ENCODE measurements at regions not wholly inside any gene's neighbourhood (a gene's known extent, or its start where the extent isn't known, plus 50 kb on each side); places are given as distances from the start of the nearest gene placed in this dataset.

GRCh38 chr20:17017232-17017631 lies 209.6 kb upstream of the PCSK2 start:
- H3K18ac ChIP-seq (ENCODE audit: low read length), result no peak overlapping the region
- no peak overlapping the region for H3K23ac ChIP-seq (ENCODE audit: low read length)
- no peak overlapping the region for H3K4me2 ChIP-seq (ENCODE audit: low read length)
- H3K36me3 ChIP-seq (ENCODE audit: control insufficient read depth in 1 of 2, insufficient read depth in 2 of 2, low read length in 2 of 2), result no peaks in the 10 kb centered on the region
- no peak overlapping the region for H3K4me3 ChIP-seq (ENCODE audit: low read depth, low read length)
- H4K12ac ChIP-seq (ENCODE audit: low read depth, low read length), result no peak overlapping the region
- no peak for DNase-seq
- no peaks in the 10 kb centered on the region for H3K79me1 ChIP-seq (ENCODE audit: low read length)
- no peaks in the 10 kb centered on the region for H3K79me2 ChIP-seq (ENCODE audit: control insufficient read depth, insufficient read depth, low read length, poor library complexity)
- no peak overlapping the region for H4K8ac ChIP-seq (ENCODE audit: low read depth, low read length)
- no peak overlapping the region for H3K14ac ChIP-seq (ENCODE audit: low read length)
- H2AFZ ChIP-seq (ENCODE audit: insufficient read depth, low read length, poor library complexity), result no peak overlapping the region
- no peak overlapping the region for H2BK12ac ChIP-seq (ENCODE audit: low read length)
- no peak overlapping the region for H3K9ac ChIP-seq (ENCODE audit: low read length)
- WGBS (ENCODE audit: extremely low coverage, insufficient coverage, insufficient read length), result no CpG with 5 or more reads among the region's 2 CpGs
- H4K91ac ChIP-seq (ENCODE audit: low read depth, low read length), result no peak overlapping the region
- H3K27me3 ChIP-seq (ENCODE audit: insufficient read depth, low read length), result no peaks in the 10 kb centered on the region
- no peaks in the 10 kb centered on the region for H3K9me3 ChIP-seq (ENCODE audit: insufficient read depth, low read depth, low read length)
- H2BK5ac ChIP-seq (ENCODE audit: low read depth, low read length, poor library complexity), result no peak overlapping the region
- H2BK120ac ChIP-seq (ENCODE audit: insufficient read depth, low read length, poor library complexity), result no peak overlapping the region
- no peak overlapping the region for H2AK5ac ChIP-seq (ENCODE audit: low read length)
- no peaks in the 10 kb centered on the region for H3K4me1 ChIP-seq (ENCODE audit: control insufficient read depth in 1 of 2, insufficient read depth in 2 of 2, low read length in 2 of 2)
- H3K27ac ChIP-seq (ENCODE audit: low read depth, low read length), result no peak overlapping the region
- no peak overlapping the region for H3K4ac ChIP-seq (ENCODE audit: low read depth, low read length)

GRCh38 chr20:17021481-17021880 lies 205.4 kb upstream of the PCSK2 start:
- Histone ChIP-seq H2AFZ (ENCODE audit: insufficient read depth, low read length, poor library complexity) (no peak overlapping the region), H2BK5ac (ENCODE audit: low read depth, low read length, poor library complexity) (no peak overlapping the region), H4K12ac (ENCODE audit: low read depth, low read length) (no peak overlapping the region)

GRCh38 chr20:17023036-17023435 lies 203.8 kb upstream of the PCSK2 start:
- Histone ChIP-seq H3K79me2 (ENCODE audit: control insufficient read depth, insufficient read depth, low read length, poor library complexity) (no peaks in the 10 kb centered on the region), H3K9me3 (ENCODE audit: insufficient read depth, low read depth, low read length) (peaks cover 1% of the 10 kb centered on the region), H2BK12ac (ENCODE audit: low read length) (no peak overlapping the region), H2BK5ac (ENCODE audit: low read depth, low read length, poor library complexity) (no peak overlapping the region), H3K4me1 (ENCODE audit: control insufficient read depth in 1 of 2, insufficient read depth in 2 of 2, low read length in 2 of 2) (peaks cover 0 to 8% of the 10 kb centered on the region in 2 experiments), H4K8ac (ENCODE audit: low read depth, low read length) (no peak overlapping the region), H3K79me1 (ENCODE audit: low read length) (no peaks in the 10 kb centered on the region), H3K4ac (ENCODE audit: low read depth, low read length) (no peak overlapping the region), H3K23ac (ENCODE audit: low read length) (no peak overlapping the region), H4K12ac (ENCODE audit: low read depth, low read length) (no peak overlapping the region), H3K27me3 (ENCODE audit: insufficient read depth, low read length) (no peaks in the 10 kb centered on the region), H3K9ac (ENCODE audit: low read length) (no peak overlapping the region), H3K14ac (ENCODE audit: low read length) (no peak overlapping the region), H2BK120ac (ENCODE audit: insufficient read depth, low read length, poor library complexity) (no peak overlapping the region), H2AK5ac (ENCODE audit: low read length) (no peak overlapping the region), H3K18ac (ENCODE audit: low read length) (no peak overlapping the region), H3K27ac (ENCODE audit: low read depth, low read length) (no peak overlapping the region), H3K4me3 (ENCODE audit: low read depth, low read length) (no peak overlapping the region), H4K91ac (ENCODE audit: low read depth, low read length) (no peak overlapping the region), H3K4me2 (ENCODE audit: low read length) (no peak overlapping the region), H2AFZ (ENCODE audit: insufficient read depth, low read length, poor library complexity) (no peak overlapping the region), H3K36me3 (ENCODE audit: control insufficient read depth in 1 of 2, insufficient read depth in 2 of 2, low read length in 2 of 2) (no peaks in the 10 kb centered on the region)
- no peak for DNase-seq
- no CpG with 5 or more reads among the region's 1 CpG for WGBS (ENCODE audit: extremely low coverage, insufficient coverage, insufficient read length)

More at GRCh38 chr20:17021481-17021880, 205.4 kb upstream of the PCSK2 start:
- DNase-seq, result no peak
- peaks cover 0 to 8% of the 10 kb centered on the region in 2 experiments for H3K4me1 ChIP-seq (ENCODE audit: control insufficient read depth in 1 of 2, insufficient read depth in 2 of 2, low read length in 2 of 2)
- no peak overlapping the region for H3K4me3 ChIP-seq (ENCODE audit: low read depth, low read length)
- H3K14ac ChIP-seq (ENCODE audit: low read length), result no peak overlapping the region
- no peak overlapping the region for H3K9ac ChIP-seq (ENCODE audit: low read length)
- H3K36me3 ChIP-seq (ENCODE audit: control insufficient read depth in 1 of 2, insufficient read depth in 2 of 2, low read length in 2 of 2), result no peaks in the 10 kb centered on the region
- no peak overlapping the region for H3K18ac ChIP-seq (ENCODE audit: low read length)
- no peak overlapping the region for H2BK120ac ChIP-seq (ENCODE audit: insufficient read depth, low read length, poor library complexity)
- H3K79me2 ChIP-seq (ENCODE audit: control insufficient read depth, insufficient read depth, low read length, poor library complexity), result no peaks in the 10 kb centered on the region
- H4K91ac ChIP-seq (ENCODE audit: low read depth, low read length), result no peak overlapping the region
- no peak overlapping the region for H2BK12ac ChIP-seq (ENCODE audit: low read length)
- no peaks in the 10 kb centered on the region for H3K9me3 ChIP-seq (ENCODE audit: insufficient read depth, low read depth, low read length)
- H3K23ac ChIP-seq (ENCODE audit: low read length), result no peak overlapping the region
- H3K27me3 ChIP-seq (ENCODE audit: insufficient read depth, low read length), result no peaks in the 10 kb centered on the region
- no peak overlapping the region for H3K27ac ChIP-seq (ENCODE audit: low read depth, low read length)
- H3K79me1 ChIP-seq (ENCODE audit: low read length), result no peaks in the 10 kb centered on the region
- no peak overlapping the region for H4K8ac ChIP-seq (ENCODE audit: low read depth, low read length)
- no peak overlapping the region for H3K4me2 ChIP-seq (ENCODE audit: low read length)
- no peak overlapping the region for H3K4ac ChIP-seq (ENCODE audit: low read depth, low read length)
- H2AK5ac ChIP-seq (ENCODE audit: low read length), result no peak overlapping the region

DNA sequence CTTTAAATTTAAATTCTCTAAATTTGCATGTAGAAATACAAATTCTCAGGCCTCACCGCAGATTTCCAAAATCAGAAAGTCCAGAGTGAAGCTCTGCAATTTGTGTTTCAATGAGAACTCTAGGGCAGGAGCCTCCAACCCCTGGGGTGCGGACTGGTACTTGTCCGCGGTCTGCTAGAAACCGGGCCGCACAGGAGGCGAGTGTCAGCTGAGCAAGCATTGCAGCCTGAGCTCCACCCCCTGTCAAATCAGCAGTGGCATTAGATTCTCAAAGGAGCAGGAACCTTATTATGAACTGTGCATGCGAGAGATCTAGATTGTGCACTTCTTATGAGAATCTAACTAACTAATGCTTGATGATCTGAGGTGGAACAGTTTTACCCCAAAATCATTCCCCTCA lies 203.0 kb upstream of the PCSK2 start:
- no peak overlapping the region for H3K9ac ChIP-seq (ENCODE audit: low read length)
- no peaks in the 10 kb centered on the region for H3K27me3 ChIP-seq (ENCODE audit: insufficient read depth, low read length)
- no peak overlapping the region for H4K12ac ChIP-seq (ENCODE audit: low read depth, low read length)
- peaks cover 0 to 8% of the 10 kb centered on the region in 2 experiments for H3K4me1 ChIP-seq (ENCODE audit: control insufficient read depth in 1 of 2, insufficient read depth in 2 of 2, low read length in 2 of 2)
- peak overlapping the region; percentile 29 for H3K4me2 ChIP-seq (ENCODE audit: low read length)
- no peaks in the 10 kb centered on the region for H3K36me3 ChIP-seq (ENCODE audit: control insufficient read depth in 1 of 2, insufficient read depth in 2 of 2, low read length in 2 of 2)
- no peak overlapping the region for H2AFZ ChIP-seq (ENCODE audit: insufficient read depth, low read length, poor library complexity)
- H3K23ac ChIP-seq (ENCODE audit: low read length), result no peak overlapping the region
- no peak overlapping the region for H2BK120ac ChIP-seq (ENCODE audit: insufficient read depth, low read length, poor library complexity)
- H4K91ac ChIP-seq (ENCODE audit: low read depth, low read length), result no peak overlapping the region
- no peak for DNase-seq
- no peak overlapping the region for H3K4ac ChIP-seq (ENCODE audit: low read depth, low read length)
- no peak overlapping the region for H2BK12ac ChIP-seq (ENCODE audit: low read length)
- H3K9me3 ChIP-seq (ENCODE audit: insufficient read depth, low read depth, low read length), result peaks cover 1% of the 10 kb centered on the region
- H3K14ac ChIP-seq (ENCODE audit: low read length), result no peak overlapping the region
- no peak overlapping the region for H3K18ac ChIP-seq (ENCODE audit: low read length)
- no CpG with 5 or more reads among the region's 8 CpGs for WGBS (ENCODE audit: extremely low coverage, insufficient coverage, insufficient read length)
- no peak overlapping the region for H3K27ac ChIP-seq (ENCODE audit: low read depth, low read length)
- no peak overlapping the region for H2AK5ac ChIP-seq (ENCODE audit: low read length)
- no peak overlapping the region for H2BK5ac ChIP-seq (ENCODE audit: low read depth, low read length, poor library complexity)
- H3K4me3 ChIP-seq (ENCODE audit: low read depth, low read length), result no peak overlapping the region
- no peaks in the 10 kb centered on the region for H3K79me1 ChIP-seq (ENCODE audit: low read length)
- H3K79me2 ChIP-seq (ENCODE audit: control insufficient read depth, insufficient read depth, low read length, poor library complexity), result no peaks in the 10 kb centered on the region
- H4K8ac ChIP-seq (ENCODE audit: low read depth, low read length), result no peak overlapping the region
